ENCODE measurements at regions not wholly inside any gene's neighbourhood (a gene's known extent, or its start where the extent isn't known, plus 50 kb on each side); places are given as distances from the start of the nearest gene placed in this dataset.

DNA sequence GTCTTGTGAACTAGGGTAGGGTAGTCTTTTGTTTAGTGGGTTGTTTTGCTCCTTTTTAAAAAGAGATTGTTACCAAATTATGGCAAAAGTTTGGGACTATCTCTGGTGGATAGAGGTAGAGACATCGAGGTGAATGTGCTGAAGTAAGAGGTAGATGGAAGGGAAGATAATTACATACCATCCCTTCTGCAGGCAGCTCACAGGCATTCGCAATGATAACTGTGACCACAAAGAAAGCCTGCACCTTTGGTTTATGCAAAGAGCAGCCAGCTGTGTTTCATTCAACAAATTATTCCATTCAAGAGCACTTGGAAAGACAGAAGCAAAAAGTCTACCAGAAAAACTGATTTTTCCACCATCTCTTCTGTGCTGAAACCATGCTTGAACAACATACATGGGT lies 155.6 kb downstream of the GATB start:
- TF ChIP-seq, protein P1, sequence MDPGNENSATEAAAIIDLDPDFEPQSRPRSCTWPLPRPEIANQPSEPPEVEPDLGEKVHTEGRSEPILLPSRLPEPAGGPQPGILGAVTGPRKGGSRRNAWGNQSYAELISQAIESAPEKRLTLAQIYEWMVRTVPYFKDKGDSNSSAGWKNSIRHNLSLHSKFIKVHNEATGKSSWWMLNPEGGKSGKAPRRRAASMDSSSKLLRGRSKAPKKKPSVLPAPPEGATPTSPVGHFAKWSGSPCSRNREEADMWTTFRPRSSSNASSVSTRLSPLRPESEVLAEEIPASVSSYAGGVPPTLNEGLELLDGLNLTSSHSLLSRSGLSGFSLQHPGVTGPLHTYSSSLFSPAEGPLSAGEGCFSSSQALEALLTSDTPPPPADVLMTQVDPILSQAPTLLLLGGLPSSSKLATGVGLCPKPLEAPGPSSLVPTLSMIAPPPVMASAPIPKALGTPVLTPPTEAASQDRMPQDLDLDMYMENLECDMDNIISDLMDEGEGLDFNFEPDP (CRISPR knock-in tag; conservative IDR thresholded peaks at IDR 0.05) = no peak
- TF ChIP-seq HDAC6 (IDR thresholded peaks at IDR 0.05; ENCODE audit: low read depth, low read length) (no peak), SIN3A (IDR thresholded peaks at IDR 0.05; ENCODE audit: borderline replicate concordance, low read depth, low read length) (no peak), CTCF (CRISPR knock-in tag; IDR thresholded peaks at IDR 0.05) (no peak)
- TF ChIP-seq, protein P2, sequence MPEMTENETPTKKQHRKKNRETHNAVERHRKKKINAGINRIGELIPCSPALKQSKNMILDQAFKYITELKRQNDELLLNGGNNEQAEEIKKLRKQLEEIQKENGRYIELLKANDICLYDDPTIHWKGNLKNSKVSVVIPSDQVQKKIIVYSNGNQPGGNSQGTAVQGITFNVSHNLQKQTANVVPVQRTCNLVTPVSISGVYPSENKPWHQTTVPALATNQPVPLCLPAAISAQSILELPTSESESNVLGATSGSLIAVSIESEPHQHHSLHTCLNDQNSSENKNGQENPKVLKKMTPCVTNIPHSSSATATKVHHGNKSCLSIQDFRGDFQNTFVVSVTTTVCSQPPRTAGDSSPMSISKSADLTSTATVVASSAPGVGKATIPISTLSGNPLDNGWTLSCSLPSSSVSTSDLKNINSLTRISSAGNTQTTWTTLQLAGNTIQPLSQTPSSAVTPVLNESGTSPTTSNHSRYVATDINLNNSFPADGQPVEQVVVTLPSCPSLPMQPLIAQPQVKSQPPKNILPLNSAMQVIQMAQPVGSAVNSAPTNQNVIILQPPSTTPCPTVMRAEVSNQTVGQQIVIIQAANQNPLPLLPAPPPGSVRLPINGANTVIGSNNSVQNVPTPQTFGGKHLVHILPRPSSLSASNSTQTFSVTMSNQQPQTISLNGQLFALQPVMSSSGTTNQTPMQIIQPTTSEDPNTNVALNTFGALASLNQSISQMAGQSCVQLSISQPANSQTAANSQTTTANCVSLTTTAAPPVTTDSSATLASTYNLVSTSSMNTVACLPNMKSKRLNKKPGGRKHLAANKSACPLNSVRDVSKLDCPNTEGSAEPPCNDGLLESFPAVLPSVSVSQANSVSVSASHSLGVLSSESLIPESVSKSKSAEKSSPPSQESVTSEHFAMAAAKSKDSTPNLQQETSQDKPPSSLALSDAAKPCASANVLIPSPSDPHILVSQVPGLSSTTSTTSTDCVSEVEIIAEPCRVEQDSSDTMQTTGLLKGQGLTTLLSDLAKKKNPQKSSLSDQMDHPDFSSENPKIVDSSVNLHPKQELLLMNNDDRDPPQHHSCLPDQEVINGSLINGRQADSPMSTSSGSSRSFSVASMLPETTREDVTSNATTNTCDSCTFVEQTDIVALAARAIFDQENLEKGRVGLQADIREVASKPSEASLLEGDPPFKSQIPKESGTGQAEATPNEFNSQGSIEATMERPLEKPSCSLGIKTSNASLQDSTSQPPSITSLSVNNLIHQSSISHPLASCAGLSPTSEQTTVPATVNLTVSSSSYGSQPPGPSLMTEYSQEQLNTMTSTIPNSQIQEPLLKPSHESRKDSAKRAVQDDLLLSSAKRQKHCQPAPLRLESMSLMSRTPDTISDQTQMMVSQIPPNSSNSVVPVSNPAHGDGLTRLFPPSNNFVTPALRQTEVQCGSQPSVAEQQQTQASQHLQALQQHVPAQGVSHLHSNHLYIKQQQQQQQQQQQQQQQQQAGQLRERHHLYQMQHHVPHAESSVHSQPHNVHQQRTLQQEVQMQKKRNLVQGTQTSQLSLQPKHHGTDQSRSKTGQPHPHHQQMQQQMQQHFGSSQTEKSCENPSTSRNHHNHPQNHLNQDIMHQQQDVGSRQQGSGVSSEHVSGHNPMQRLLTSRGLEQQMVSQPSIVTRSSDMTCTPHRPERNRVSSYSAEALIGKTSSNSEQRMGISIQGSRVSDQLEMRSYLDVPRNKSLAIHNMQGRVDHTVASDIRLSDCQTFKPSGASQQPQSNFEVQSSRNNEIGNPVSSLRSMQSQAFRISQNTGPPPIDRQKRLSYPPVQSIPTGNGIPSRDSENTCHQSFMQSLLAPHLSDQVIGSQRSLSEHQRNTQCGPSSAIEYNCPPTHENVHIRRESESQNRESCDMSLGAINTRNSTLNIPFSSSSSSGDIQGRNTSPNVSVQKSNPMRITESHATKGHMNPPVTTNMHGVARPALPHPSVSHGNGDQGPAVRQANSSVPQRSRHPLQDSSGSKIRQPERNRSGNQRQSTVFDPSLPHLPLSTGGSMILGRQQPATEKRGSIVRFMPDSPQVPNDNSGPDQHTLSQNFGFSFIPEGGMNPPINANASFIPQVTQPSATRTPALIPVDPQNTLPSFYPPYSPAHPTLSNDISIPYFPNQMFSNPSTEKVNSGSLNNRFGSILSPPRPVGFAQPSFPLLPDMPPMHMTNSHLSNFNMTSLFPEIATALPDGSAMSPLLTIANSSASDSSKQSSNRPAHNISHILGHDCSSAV (CRISPR knock-in tag; IDR thresholded peaks at IDR 0.05; ENCODE audit: borderline replicate concordance) = no peak
